ENCODE measurements at regions not wholly inside any gene's neighbourhood (a gene's known extent, or its start where the extent isn't known, plus 50 kb on each side); places are given as distances from the start of the nearest gene placed in this dataset.

- no peak for FAIRE-seq
- intact Hi-C loops (cut with DNase I): no loop called here
- no peak for TF ChIP-seq CTCF (IDR thresholded peaks at IDR 0.05; ENCODE audit: borderline replicate concordance, extremely low read depth, insufficient read depth)
These were observed 54.9 kb upstream of the DAB2IP start for GRCh38 chr9:121596515-121596914.

GRCh38 chr9:121597698-121598166 is 53.7 kb upstream of the DAB2IP start:
- Histone ChIP-seq H3K4me3 (ENCODE audit: low read length in 3 of 3) (peak overlapping the region in 1 of 3 donors; percentile 71), H3K9ac (ENCODE audit: low read length in 3 of 3) (peak overlapping the region in 2 of 3 donors; percentile 22 to 80), H3K27ac (ENCODE audit: low read depth in 2 of 2, low read length in 2 of 2) (peak overlapping the region; percentile 87 to 94), H3K4me1 (ENCODE audit: control insufficient read depth in 2 of 3, insufficient read depth in 2 of 3, low read depth in 1 of 3, low read length in 3 of 3) (peaks cover 0 to 20% (median 6%) of the 10 kb centered on the region in 3 donors), H3K9me3 (ENCODE audit: control insufficient read depth in 2 of 3, insufficient read depth in 1 of 3, low read length in 3 of 3) (peaks cover 0 to 4% (median 0%) of the 10 kb centered on the region in 3 donors), H3K27me3 (ENCODE audit: control insufficient read depth, insufficient read depth, low read length) (no peaks in the 10 kb centered on the region), H3K36me3 (ENCODE audit: control insufficient read depth in 2 of 3, insufficient read depth in 3 of 3, low read length in 3 of 3) (no peaks in the 10 kb centered on the region)
- peak in 1 of 5 donors; percentile 62 for DNase-seq
- FAIRE-seq: no peak
- no peak for TF ChIP-seq CTCF (IDR thresholded peaks at IDR 0.05; ENCODE audit: borderline replicate concordance, extremely low read depth, insufficient read depth)
- intact Hi-C loops (cut with DNase I): no loop called here

More at GRCh38 chr9:121596515-121596914, 54.9 kb upstream of the DAB2IP start:
- H3K4me1 ChIP-seq (ENCODE audit: control insufficient read depth in 2 of 3, insufficient read depth in 2 of 3, low read depth in 1 of 3, low read length in 3 of 3): peaks cover 0 to 20% (median 6%) of the 10 kb centered on the region in 3 donors
- no peak for DNase-seq
- H3K9ac ChIP-seq (ENCODE audit: low read length in 3 of 3): no peak overlapping the region
- H3K4me3 ChIP-seq (ENCODE audit: low read length in 3 of 3): no peak overlapping the region
- peaks cover 0 to 4% (median 0%) of the 10 kb centered on the region in 3 donors for H3K9me3 ChIP-seq (ENCODE audit: control insufficient read depth in 2 of 3, insufficient read depth in 1 of 3, low read length in 3 of 3)
- H3K27me3 ChIP-seq (ENCODE audit: control insufficient read depth, insufficient read depth, low read length): no peaks in the 10 kb centered on the region
- H3K27ac ChIP-seq (ENCODE audit: low read depth in 2 of 2, low read length in 2 of 2): no peak overlapping the region
- no peaks in the 10 kb centered on the region for H3K36me3 ChIP-seq (ENCODE audit: control insufficient read depth in 2 of 3, insufficient read depth in 3 of 3, low read length in 3 of 3)

- H3K27ac ChIP-seq (ENCODE audit: low read depth in 2 of 2, low read length in 2 of 2): peak overlapping the region; percentile 87 to 94
- H3K9ac ChIP-seq (ENCODE audit: low read length in 3 of 3): peak overlapping the region in 2 of 3 donors; percentile 80 to 82
- TF ChIP-seq CTCF (IDR thresholded peaks at IDR 0.05; ENCODE audit: borderline replicate concordance, extremely low read depth, insufficient read depth): peak; percentile 21
- peaks cover 0 to 4% (median 0%) of the 10 kb centered on the region in 3 donors for H3K9me3 ChIP-seq (ENCODE audit: control insufficient read depth in 2 of 3, insufficient read depth in 1 of 3, low read length in 3 of 3)
- peak overlapping the region; percentile 13 to 71 (median 71) for H3K4me3 ChIP-seq (ENCODE audit: low read length in 3 of 3)
- H3K36me3 ChIP-seq (ENCODE audit: control insufficient read depth in 2 of 3, insufficient read depth in 3 of 3, low read length in 3 of 3): no peaks in the 10 kb centered on the region
- intact Hi-C loops (cut with DNase I): no loop called here
- H3K27me3 ChIP-seq (ENCODE audit: control insufficient read depth, insufficient read depth, low read length): no peaks in the 10 kb centered on the region
- peaks cover 0 to 20% (median 6%) of the 10 kb centered on the region in 3 donors for H3K4me1 ChIP-seq (ENCODE audit: control insufficient read depth in 2 of 3, insufficient read depth in 2 of 3, low read depth in 1 of 3, low read length in 3 of 3)
- FAIRE-seq (no peak), DNase-seq (peak; percentile 94 to 96 (median 96))
These were observed 53.1 kb upstream of the DAB2IP start for GRCh38 chr9:121598167-121598964.

Data from kidney (tissue), 13 donors.